H9 (cell line): ENCODE measurements at regions not wholly inside any gene's neighbourhood (a gene's known extent, or its start where the extent isn't known, plus 50 kb on each side); places are given as distances from the start of the nearest gene placed in this dataset.
A peak's percentile ranks its signal among the peaks of the same experiment; 100 is the strongest.

Experiments
- DNase-seq: peaks from one replicate; pipeline ENCODE4 v3.0.0-alpha.2; 2017
- H2AFZ ChIP-seq: one replicate; pipeline ENCODE4 v1.6.1; 2013; ENCODE audit warnings: mild to moderate bottlenecking, low read length, control low read depth, moderate library complexity
- H2AK5ac ChIP-seq: 2 replicates; pipeline ENCODE4 v1.6.1; 2013; ENCODE audit warnings: low read length, control low read depth, mixed read lengths; ENCODE audit not compliant: insufficient read length
- H2BK120ac ChIP-seq: one replicate; pipeline ENCODE4 v1.6.1; 2013; ENCODE audit warnings: low read depth, mild to moderate bottlenecking, low read length, control low read depth, inconsistent platforms; ENCODE audit not compliant: poor library complexity, severe bottlenecking
- H2BK12ac ChIP-seq: 2 replicates; pipeline ENCODE4 v1.6.1; 2013; ENCODE audit warnings: low read length, control low read depth, mixed read lengths, low read depth; ENCODE audit not compliant: insufficient read length
- H2BK15ac ChIP-seq: 2 replicates; pipeline ENCODE4 v1.6.1; 2013; ENCODE audit warnings: low read depth, low read length, control low read depth
- H2BK20ac ChIP-seq: one replicate; pipeline ENCODE4 v1.6.1; 2013; ENCODE audit warnings: low read depth, mild to moderate bottlenecking, low read length, control low read depth, inconsistent platforms; ENCODE audit not compliant: poor library complexity, severe bottlenecking
- H2BK5ac ChIP-seq: 2 replicates; pipeline ENCODE4 v1.6.1; 2013; ENCODE audit warnings: low read length, control low read depth, mixed read lengths; ENCODE audit not compliant: insufficient read length
- H3K14ac ChIP-seq: 2 replicates; pipeline ENCODE4 v1.6.1; 2013; ENCODE audit warnings: low read length, control low read depth; ENCODE audit not compliant: insufficient read depth
- H3K18ac ChIP-seq: 2 replicates; pipeline ENCODE4 v1.6.1; 2013; ENCODE audit warnings: low read depth, mild to moderate bottlenecking, mixed read lengths, low read length, control low read depth; ENCODE audit not compliant: insufficient read length
- H3K23ac ChIP-seq: 2 replicates; pipeline ENCODE4 v1.6.1; 2013; ENCODE audit warnings: low read length, control low read depth, mixed read lengths, low read depth; ENCODE audit not compliant: insufficient read length
- H3K23me2 ChIP-seq: 2 replicates; pipeline ENCODE4 v1.6.1; 2013; ENCODE audit warnings: low read depth, mild to moderate bottlenecking, mixed read lengths, low read length, control low read depth; ENCODE audit not compliant: insufficient read length, poor library complexity, severe bottlenecking
- H3K27ac ChIP-seq: 2 replicates; pipeline ENCODE4 v1.5.1; 2013; ENCODE audit warnings: low read length, control low read depth, mixed read lengths, low read depth; ENCODE audit not compliant: insufficient read length
- H3K27me3 ChIP-seq: 2 replicates; pipeline ENCODE4 v1.6.1; 2013; ENCODE audit warnings: low read length, control low read depth, inconsistent platforms; ENCODE audit not compliant: insufficient read depth
- H3K4ac ChIP-seq: 2 replicates; pipeline ENCODE4 v1.6.1; 2013; ENCODE audit warnings: low read depth, mild to moderate bottlenecking, control low read depth, inconsistent platforms, low read length, moderate library complexity
- H3K4me1 ChIP-seq: 2 replicates; pipeline ENCODE4 v1.6.1; 2013; ENCODE audit warnings: low read length, control low read depth, inconsistent platforms; ENCODE audit not compliant: insufficient read depth
- H3K4me2 ChIP-seq: 2 replicates; pipeline ENCODE4 v1.6.1; 2013; ENCODE audit warnings: low read length, control low read depth, mixed read lengths; ENCODE audit not compliant: insufficient read length, insufficient read depth
- H3K56ac ChIP-seq: 2 replicates; pipeline ENCODE4 v1.6.1; 2013; ENCODE audit warnings: low read depth, mild to moderate bottlenecking, mixed read lengths, low read length, control low read depth; ENCODE audit not compliant: insufficient read length
- H3K79me1 ChIP-seq: 2 replicates; pipeline ENCODE4 v1.6.1; 2013; ENCODE audit warnings: low read depth, mild to moderate bottlenecking, moderate library complexity, low read length, control low read depth, inconsistent platforms; ENCODE audit not compliant: insufficient read depth, poor library complexity, severe bottlenecking
- H3K79me2 ChIP-seq: 2 replicates; pipeline ENCODE4 v1.6.1; 2013; ENCODE audit warnings: low read length, control low read depth, inconsistent platforms; ENCODE audit not compliant: insufficient read depth
- H3K9ac ChIP-seq: 2 replicates; pipeline ENCODE4 v1.6.1; 2013; ENCODE audit warnings: low read length, control low read depth, mixed read lengths; ENCODE audit not compliant: insufficient read length; ENCODE audit errors: extremely low read depth
- H3K9me3 ChIP-seq: one replicate; pipeline ENCODE4 v1.6.1; 2013; ENCODE audit warnings: low read depth, low read length, inconsistent platforms; ENCODE audit not compliant: control insufficient read depth
- H3T11ph ChIP-seq: one replicate; pipeline ENCODE4 v1.6.1; 2013; ENCODE audit warnings: mild to moderate bottlenecking, low read length, control low read depth, inconsistent platforms
- H4K20me1 ChIP-seq: one replicate; pipeline ENCODE4 v1.6.1; 2013; ENCODE audit not compliant: control insufficient read depth, insufficient read length, insufficient read depth
- H4K5ac ChIP-seq: 2 replicates; pipeline ENCODE4 v1.6.1; 2013; ENCODE audit warnings: low read depth, mild to moderate bottlenecking, mixed read lengths, low read length, control low read depth; ENCODE audit not compliant: insufficient read length
- H4K8ac ChIP-seq: replicated peaks from 2 replicates; pipeline ENCODE4 v1.6.1; 2013; ENCODE audit warnings: low read length, control low read depth, mixed read lengths, low read depth; ENCODE audit not compliant: insufficient read length
- H4K91ac ChIP-seq: 2 replicates; pipeline ENCODE4 v1.6.1; 2013; ENCODE audit warnings: low read depth, mild to moderate bottlenecking, moderate library complexity, mixed read lengths, low read length, control low read depth; ENCODE audit not compliant: insufficient read length
- H3K27ac Mint-ChIP-seq, 3 experiments: 2 replicates in 2 of 3; 3 replicates in 1 of 3; pipeline ENCODE4 v1.8.0; 2020 to 2021; ENCODE audit warnings: mixed read lengths in 3 of 3, mild to moderate bottlenecking in 1 of 3, moderate library complexity in 1 of 3
- H3K27me3 Mint-ChIP-seq: 2 replicates; pipeline ENCODE4 v1.8.0; 2021; ENCODE audit warnings: low read depth, mild to moderate bottlenecking, moderate library complexity, mixed read lengths
- H3K36me3 Mint-ChIP-seq, 3 experiments: 2 replicates in 2 of 3; 3 replicates in 1 of 3; pipeline ENCODE4 v1.8.0; 2020 to 2021; ENCODE audit warnings: low read depth in 3 of 3, mixed read lengths in 3 of 3; ENCODE audit not compliant: insufficient read depth in 1 of 3
- H3K4me1 Mint-ChIP-seq, 2 experiments: 2 replicates each; pipeline ENCODE4 v1.8.0; 2020; ENCODE audit warnings: mixed read lengths in 2 of 2
- H3K4me3 Mint-ChIP-seq, 2 experiments: 2 replicates in 1 of 2; 3 replicates in 1 of 2; pipeline ENCODE4 v1.8.0; 2020 to 2021; ENCODE audit warnings: mild to moderate bottlenecking in 2 of 2, mixed read lengths in 2 of 2, moderate library complexity in 1 of 2
- H3K9me3 Mint-ChIP-seq, 2 experiments: 2 replicates in 1 of 2; 3 replicates in 1 of 2; pipeline ENCODE4 v1.8.0; 2020; ENCODE audit warnings: mild to moderate bottlenecking in 2 of 2, mixed read lengths in 2 of 2, moderate library complexity in 1 of 2
- WGBS: extraction: QIAGEN DNeasy Blood & Tissue Kit; methylation state at CpG from one replicate; pipeline ENCODE4 v1.1.7; 2013; ENCODE audit warnings: missing lambda C conversion rate, low lambda C conversion rate, mixed read lengths; ENCODE audit not compliant: insufficient read length; ENCODE audit errors: extremely low coverage; 5-methylcytosine and 5-hydroxymethylcytosine counted together
- TF ChIP-seq, protein P1 (sequence below): fragments of 200-600 bp; sonication (generic); conservative IDR thresholded peaks from 3 replicates; pipeline ENCODE4 v1.8.0; 2021; ENCODE audit warnings: antibody characterized with exemption, mild to moderate bottlenecking

DNA sequence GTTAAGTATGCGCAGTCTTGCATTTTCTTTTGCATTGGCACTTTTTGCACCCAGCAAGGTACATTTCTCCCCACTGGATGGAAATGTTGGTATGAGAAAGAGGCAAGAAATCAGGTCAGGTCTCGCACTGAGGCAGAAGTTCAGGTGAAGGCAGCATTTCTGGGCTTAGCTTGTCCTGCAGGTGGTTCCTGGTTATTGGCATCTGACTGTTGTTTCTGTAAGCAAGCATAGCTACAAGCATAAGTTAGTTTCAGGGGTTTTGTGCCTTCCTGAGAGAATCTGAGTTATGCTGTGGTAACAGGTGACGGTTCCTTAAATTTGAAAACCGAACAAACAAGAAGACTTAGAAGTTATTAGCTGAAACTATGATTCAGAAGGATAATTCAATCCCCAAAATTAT is 139.4 kb upstream of the GRM7 start:
- Mint-ChIP-seq H3K27me3 (peaks cover 2% of the 10 kb centered on the region; the same call in 1 of the 2 replicates), H3K36me3 (no peaks in the 10 kb centered on the region), H3K4me3 (no peak overlapping the region), H3K27ac (peak overlapping the region in 1 of 3 experiments; percentile 55; a peak in 1 of 7 replicates), H3K4me1 (no peaks in the 10 kb centered on the region), H3K9me3 (no peaks in the 10 kb centered on the region)
- Histone ChIP-seq H3K14ac (no peak overlapping the region), H3K18ac (no peak overlapping the region), H2BK5ac (no peak overlapping the region), H3K4me1 (no peaks in the 10 kb centered on the region; the same call in 1 of the 2 replicates), H3K56ac (no peak overlapping the region), H3K27me3 (no peaks in the 10 kb centered on the region), H3K79me1 (no peaks in the 10 kb centered on the region), H2AFZ (no peak overlapping the region), H3K79me2 (no peaks in the 10 kb centered on the region), H4K20me1 (no peaks in the 10 kb centered on the region), H4K8ac (no peak overlapping the region), H4K91ac (no peak overlapping the region), H2BK20ac (no peak overlapping the region), H2BK15ac (no peak overlapping the region), H3T11ph (no peak overlapping the region), H3K27ac (no peak overlapping the region), H2AK5ac (no peak overlapping the region), H2BK12ac (no peak overlapping the region), H3K9ac (no peak overlapping the region), H3K4me2 (no peak overlapping the region), H3K9me3 (no peaks in the 10 kb centered on the region), H4K5ac (no peak overlapping the region), H3K23me2 (no peaks in the 10 kb centered on the region), H2BK120ac (no peak overlapping the region), H3K23ac (no peak overlapping the region), H3K4ac (no peak overlapping the region)
- TF ChIP-seq, protein P1, sequence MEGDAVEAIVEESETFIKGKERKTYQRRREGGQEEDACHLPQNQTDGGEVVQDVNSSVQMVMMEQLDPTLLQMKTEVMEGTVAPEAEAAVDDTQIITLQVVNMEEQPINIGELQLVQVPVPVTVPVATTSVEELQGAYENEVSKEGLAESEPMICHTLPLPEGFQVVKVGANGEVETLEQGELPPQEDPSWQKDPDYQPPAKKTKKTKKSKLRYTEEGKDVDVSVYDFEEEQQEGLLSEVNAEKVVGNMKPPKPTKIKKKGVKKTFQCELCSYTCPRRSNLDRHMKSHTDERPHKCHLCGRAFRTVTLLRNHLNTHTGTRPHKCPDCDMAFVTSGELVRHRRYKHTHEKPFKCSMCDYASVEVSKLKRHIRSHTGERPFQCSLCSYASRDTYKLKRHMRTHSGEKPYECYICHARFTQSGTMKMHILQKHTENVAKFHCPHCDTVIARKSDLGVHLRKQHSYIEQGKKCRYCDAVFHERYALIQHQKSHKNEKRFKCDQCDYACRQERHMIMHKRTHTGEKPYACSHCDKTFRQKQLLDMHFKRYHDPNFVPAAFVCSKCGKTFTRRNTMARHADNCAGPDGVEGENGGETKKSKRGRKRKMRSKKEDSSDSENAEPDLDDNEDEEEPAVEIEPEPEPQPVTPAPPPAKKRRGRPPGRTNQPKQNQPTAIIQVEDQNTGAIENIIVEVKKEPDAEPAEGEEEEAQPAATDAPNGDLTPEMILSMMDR, result no peak
- WGBS, result no CpG with 5 or more reads among the region's 4 CpGs
- DNase-seq, result no peak
